IMR-90 (cell line): ENCODE measurements at regions not wholly inside any gene's neighbourhood (a gene's known extent, or its start where the extent isn't known, plus 50 kb on each side); places are given as distances from the start of the nearest gene placed in this dataset.
"Not testable (repeated sequence)": the region's sequence is repeated elsewhere in the genome, so short reads cannot be mapped to it uniquely, and the experiment has no call there.

ENCODE experiments used
- ATAC-seq: fragments of 200-7000 bp; cut with Tn5 transposase; 2 replicates; pipeline ENCODE4 v1.9.1; 2020; ENCODE audit warnings: low read depth, mild to moderate bottlenecking, moderate library complexity
- BruUV-seq: library from RNA; stranded (reverse); fragments of 400-500 nt; replicated peaks from 2 replicates; lab custom pipeline; 2021; lab: Mats Ljungman, UMichigan
- CTCF ChIA-PET: fragments of 300-600 bp; formaldehyde crosslinking; extraction: SDS; loops from one replicate; lab custom pipeline; 2021; ENCODE audit warnings: antibody characterized with exemption; lab: Yijun Ruan, JAX
- POLR2A ChIA-PET: fragments of 300-600 bp; sonication (Branson Sonifier 250); formaldehyde crosslinking; loops from one replicate; lab custom pipeline; 2022; ENCODE audit warnings: antibody characterized with exemption; ENCODE audit not compliant: unreplicated experiment; lab: Charles Lee
- DNase-seq: peaks from one replicate; pipeline ENCODE4 v3.0.0; 2013
- H2AFZ ChIP-seq: replicated peaks from 2 replicates; pipeline ENCODE3; 2013; ENCODE audit warnings: low read length, mild to moderate bottlenecking; ENCODE audit not compliant: poor library complexity
- H2AK5ac ChIP-seq: 2 replicates; pipeline ENCODE4 v1.6.1; 2013; ENCODE audit warnings: low read depth, low read length, inconsistent platforms
- H2AK9ac ChIP-seq: replicated peaks from 2 replicates; pipeline ENCODE3; 2013; ENCODE audit warnings: mild to moderate bottlenecking, low read depth, low read length, moderate library complexity; ENCODE audit not compliant: poor library complexity
- H2BK120ac ChIP-seq: 2 replicates; pipeline ENCODE4 v1.6.1; 2013; ENCODE audit warnings: low read depth, low read length, inconsistent platforms
- H2BK15ac ChIP-seq: 3 replicates; pipeline ENCODE4 v1.6.1; 2013; ENCODE audit warnings: low read depth, low read length, inconsistent platforms
- H2BK20ac ChIP-seq: 2 replicates; pipeline ENCODE4 v1.6.1; 2013; ENCODE audit warnings: low read depth, mild to moderate bottlenecking, inconsistent platforms, low read length, moderate library complexity
- H2BK5ac ChIP-seq: 2 replicates; pipeline ENCODE4 v1.6.1; 2013; ENCODE audit warnings: mild to moderate bottlenecking, low read depth, low read length, inconsistent platforms; ENCODE audit not compliant: poor library complexity, severe bottlenecking
- H3K14ac ChIP-seq: replicated peaks from 2 replicates; pipeline ENCODE4 v1.6.1; 2013; ENCODE audit warnings: low read depth, low read length, inconsistent platforms
- H3K18ac ChIP-seq: 2 replicates; pipeline ENCODE4 v1.6.1; 2013; ENCODE audit warnings: low read depth, low read length, control low read depth
- H3K23ac ChIP-seq: 2 replicates; pipeline ENCODE4 v1.6.1; 2013; ENCODE audit warnings: low read depth, low read length, inconsistent platforms
- H3K27ac ChIP-seq: 2 replicates; pipeline ENCODE4 v1.5.1; 2013; ENCODE audit warnings: mild to moderate bottlenecking, control low read depth, low read length; ENCODE audit not compliant: insufficient read depth
- H3K27me3 ChIP-seq: 2 replicates; pipeline ENCODE4 v1.6.1; 2013; ENCODE audit warnings: low read length; ENCODE audit not compliant: control insufficient read depth, insufficient read depth
- H3K36me3 ChIP-seq: 2 replicates; pipeline ENCODE4 v1.6.1; 2013; ENCODE audit warnings: low read length, mixed read lengths; ENCODE audit not compliant: control insufficient read depth, insufficient read depth
- H3K4ac ChIP-seq: 2 replicates; pipeline ENCODE4 v1.6.1; 2013; ENCODE audit warnings: low read depth, low read length, inconsistent platforms
- H3K4me1 ChIP-seq: 2 replicates; pipeline ENCODE4 v1.6.1; 2013; ENCODE audit warnings: low read length, mixed read lengths; ENCODE audit not compliant: control insufficient read depth, insufficient read depth
- H3K4me2 ChIP-seq: 2 replicates; pipeline ENCODE4 v1.6.1; 2013; ENCODE audit warnings: low read depth, mild to moderate bottlenecking, control low read depth, low read length, moderate library complexity
- H3K4me3 ChIP-seq: 2 replicates; pipeline ENCODE4 v1.5.1; 2013; ENCODE audit warnings: low read depth, mild to moderate bottlenecking, control low read depth, low read length, moderate library complexity; ENCODE audit not compliant: insufficient read depth
- H3K56ac ChIP-seq: 2 replicates; pipeline ENCODE4 v1.6.1; 2013; ENCODE audit warnings: low read length, inconsistent platforms; ENCODE audit not compliant: insufficient read depth; ENCODE audit errors: extremely low read depth
- H3K79me1 ChIP-seq, 2 experiments: 2 replicates each; pipeline ENCODE4 v1.6.1; 2013; ENCODE audit warnings: low read length in 2 of 2, inconsistent platforms in 1 of 2, low read depth in 1 of 2
- H3K9ac ChIP-seq: 2 replicates; pipeline ENCODE4 v1.6.1; 2013; ENCODE audit warnings: low read depth, low read length, control low read depth
- H3K9me1 ChIP-seq: 2 replicates; pipeline ENCODE4 v1.6.1; 2013; ENCODE audit warnings: low read length, inconsistent platforms; ENCODE audit not compliant: insufficient read depth
- H3K9me3 ChIP-seq: 2 replicates; pipeline ENCODE4 v1.6.1; 2013; ENCODE audit warnings: low read length; ENCODE audit not compliant: control insufficient read depth, insufficient read depth
- H4K20me1 ChIP-seq: 2 replicates; pipeline ENCODE4 v1.6.1; 2013; ENCODE audit warnings: low read length, inconsistent platforms; ENCODE audit not compliant: insufficient read depth
- H4K5ac ChIP-seq: 2 replicates; pipeline ENCODE4 v1.6.1; 2013; ENCODE audit warnings: mild to moderate bottlenecking, low read depth, low read length, control low read depth
- H4K8ac ChIP-seq, 2 experiments: 2 replicates each; pipeline ENCODE4 v1.6.1; 2013; ENCODE audit warnings: low read depth in 2 of 2, low read length in 2 of 2, control low read depth in 1 of 2, inconsistent platforms in 1 of 2
- H4K91ac ChIP-seq: 2 replicates; pipeline ENCODE4 v1.6.1; 2013; ENCODE audit warnings: low read depth, low read length, inconsistent platforms; ENCODE audit not compliant: insufficient read depth
- WGBS, 2 experiments: methylation state at CpG; one replicate each; pipeline versions ENCODE4 v1.1.5 to v1.1.7; 2013; ENCODE audit warnings: missing lambda C conversion rate in 2 of 2; ENCODE audit not compliant: insufficient read length in 1 of 2; ENCODE audit errors: extremely low coverage in 2 of 2; 5-methylcytosine and 5-hydroxymethylcytosine counted together
- dilution Hi-C: fragments of 300-500 bp; cut with HindIII; formaldehyde crosslinking; loops from one replicate; pipeline ENCODE4 v1.14.3; 2018; ENCODE audit warnings: low sequenced_read_pairs; ENCODE audit not compliant: unreplicated experiment
- in situ Hi-C: fragments of 300-500 bp; cut with MboI; formaldehyde crosslinking; loops from 3 replicates; pipeline ENCODE4 v1.14.3; 2019; ENCODE audit warnings: low sequenced_read_pairs, inconsistent platforms, mixed read lengths
- intact Hi-C: fragments of 100-400 bp; cut with micrococcal nuclease; formaldehyde crosslinking; loops from 2 replicates; pipeline ENCODE4 v1.10.0; 2022

- H4K8ac ChIP-seq, H2AK5ac ChIP-seq, H2BK5ac ChIP-seq, H3K4ac ChIP-seq, CTCF ChIA-PET, H3K56ac ChIP-seq, in situ Hi-C loops, H3K18ac ChIP-seq, intact Hi-C loops, H3K36me3 ChIP-seq, H3K23ac ChIP-seq, H3K79me1 ChIP-seq, H2BK120ac ChIP-seq, ATAC-seq, H3K9me3 ChIP-seq, H3K4me2 ChIP-seq, H3K4me3 ChIP-seq, dilution Hi-C loops, H4K5ac ChIP-seq, H3K27ac ChIP-seq, H4K91ac ChIP-seq, H3K9ac ChIP-seq, POLR2A ChIA-PET, H2BK15ac ChIP-seq, H2BK20ac ChIP-seq, DNase-seq, H2AFZ ChIP-seq, H3K27me3 ChIP-seq, H3K14ac ChIP-seq, BruUV-seq, H2AK9ac ChIP-seq, H4K20me1 ChIP-seq, H3K9me1 ChIP-seq: not testable (repeated sequence)
- WGBS, 2 experiments = 80% methylated on average over 1 of the region's 1 CpG; no CpG with 5 or more reads in 1 of the 2 experiments
- H3K4me1 ChIP-seq = peaks cover 12% of the 10 kb centered on the region
These were observed 285.6 kb upstream of the FN1 start for GRCh38 chr2:215721515-215721914.
